ENCODE measurements at regions not wholly inside any gene's neighbourhood (a gene's known extent, or its start where the extent isn't known, plus 50 kb on each side); places are given as distances from the start of the nearest gene placed in this dataset.

DNA sequence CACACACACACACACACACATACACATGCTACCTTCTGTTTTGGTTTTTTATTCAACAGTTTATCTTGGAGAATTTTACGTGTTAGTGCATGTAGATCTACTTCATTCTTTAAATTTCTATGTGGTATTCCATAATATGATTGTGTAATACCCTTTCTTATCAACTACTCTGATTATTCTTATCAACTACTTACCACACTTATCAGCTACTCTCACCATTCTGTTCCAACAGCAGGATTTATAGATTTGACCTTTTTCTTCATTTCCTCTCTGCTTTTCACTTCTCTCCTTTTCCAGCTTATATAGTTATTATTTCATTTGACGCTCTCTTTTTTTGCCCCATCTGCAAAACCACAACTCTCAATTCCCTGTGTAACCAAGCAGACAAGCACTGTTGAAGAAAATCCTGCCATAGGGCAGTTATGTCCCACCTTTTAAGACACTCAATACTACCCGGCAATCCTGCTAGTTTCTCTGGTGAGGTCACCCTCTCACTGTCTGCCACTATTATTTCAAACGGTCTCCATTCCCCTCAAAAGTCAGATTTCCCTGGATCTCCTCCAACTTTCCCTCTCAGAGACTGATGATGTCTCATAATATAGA, 56.9 kb upstream of the SATB1 start:
- TF ChIP-seq CTCF (conservative IDR thresholded peaks at IDR 0.05; ENCODE audit: low read depth), result no peak
- POLR2A ChIA-PET (ENCODE audit: low non-redundant PET), result no interaction called here
- no peak overlapping the region for H3K27ac ChIP-seq
- DNase-seq (ENCODE audit: low spot score), result no peak
- CTCF ChIA-PET, result no interaction called here

DNA sequence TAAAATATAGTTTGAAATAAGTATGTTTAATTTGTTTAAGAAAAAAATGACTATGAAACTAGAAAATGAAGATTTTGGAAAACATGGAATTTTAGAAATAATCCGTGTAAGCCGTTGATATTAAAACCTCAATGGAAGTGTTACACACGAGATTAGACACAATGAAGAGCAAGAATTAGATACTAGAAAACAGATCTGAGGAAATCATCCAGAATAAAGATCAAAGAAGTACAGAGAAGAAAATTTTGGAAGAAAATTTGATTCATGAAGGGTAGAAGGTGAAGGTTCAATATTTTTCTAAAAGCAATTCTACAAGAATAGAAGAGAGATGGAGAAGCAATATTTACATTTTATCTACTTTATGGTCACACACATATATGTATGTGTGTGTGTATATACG, 52.5 kb upstream of the SATB1 start:
- CTCF ChIA-PET, result no interaction called here
- POLR2A ChIA-PET (ENCODE audit: low non-redundant PET), result no interaction called here
- no peak for DNase-seq (ENCODE audit: low spot score)
- no peak overlapping the region for H3K27ac ChIP-seq
- TF ChIP-seq CTCF (conservative IDR thresholded peaks at IDR 0.05; ENCODE audit: low read depth), result no peak

Data from RWPE1 (cell line).